PC-9 (cell line): ENCODE measurements at regions not wholly inside any gene's neighbourhood (a gene's known extent, or its start where the extent isn't known, plus 50 kb on each side); places are given as distances from the start of the nearest gene placed in this dataset.
"Not testable (repeated sequence)": the region's sequence is repeated elsewhere in the genome, so short reads cannot be mapped to it uniquely, and the experiment has no call there.

ENCODE experiments used
- BruUV-seq: library from RNA; stranded (reverse); fragments of 400-500 nt; replicated peaks from 2 replicates; lab custom pipeline; 2021; lab: Mats Ljungman, UMichigan
- CTCF ChIA-PET: fragments of 300-600 bp; sonication (Branson Sonifier 250); formaldehyde crosslinking; loops from one replicate; lab custom pipeline; 2022; ENCODE audit warnings: antibody characterized with exemption; lab: Charles Lee
- POLR2A ChIA-PET: fragments of 300-600 bp; sonication (Branson Sonifier 250); formaldehyde crosslinking; loops from one replicate; lab custom pipeline; 2022; ENCODE audit warnings: antibody characterized with exemption; ENCODE audit not compliant: unreplicated experiment; lab: Charles Lee
- DNase-seq, 2 experiments: peaks; one replicate each; pipeline versions ENCODE4 v3.0.0 to v3.0.0-alpha.2; 2015 to 2022; ENCODE audit warnings: mixed read lengths in 1 of 2
- H2AFZ ChIP-seq: fragments of 200-600 bp; sonication (generic); 2 replicates; pipeline ENCODE4 v1.8.1; 2017; ENCODE audit warnings: antibody characterized with exemption
- H3F3A ChIP-seq: fragments of 200-600 bp; sonication (generic); 2 replicates; pipeline ENCODE4 v1.8.1; 2017; ENCODE audit warnings: antibody characterized with exemption, mild to moderate bottlenecking, low read depth; ENCODE audit not compliant: insufficient read depth
- H3K27ac ChIP-seq: fragments of 200-600 bp; sonication (generic); 2 replicates; pipeline ENCODE4 v1.6.1; 2016; ENCODE audit warnings: mixed run types
- H3K27me3 ChIP-seq: fragments of 200-600 bp; sonication (generic); 2 replicates; pipeline ENCODE4 v1.6.1; 2016; ENCODE audit warnings: low read depth, mixed run types; ENCODE audit not compliant: insufficient read depth
- H3K36me3 ChIP-seq: fragments of 200-600 bp; sonication (generic); 2 replicates; pipeline ENCODE4 v1.6.1; 2016; ENCODE audit warnings: low read depth, mixed run types
- H3K4me1 ChIP-seq: fragments of 200-600 bp; sonication (generic); replicated peaks from 2 replicates; pipeline ENCODE4 v1.6.1; 2016; ENCODE audit warnings: mixed run types; ENCODE audit not compliant: insufficient read depth
- H3K4me2 ChIP-seq: fragments of 200-600 bp; sonication (generic); 2 replicates; pipeline ENCODE4 v1.6.1; 2017; ENCODE audit warnings: mixed run types
- H3K4me3 ChIP-seq: fragments of 200-600 bp; sonication (generic); 2 replicates; pipeline ENCODE4 v1.6.1; 2016; ENCODE audit warnings: mixed run types
- H3K79me2 ChIP-seq: fragments of 200-600 bp; sonication (generic); 2 replicates; pipeline ENCODE4 v1.6.1; 2017; ENCODE audit warnings: low read depth, mixed run types
- H3K9me2 ChIP-seq: fragments of 200-600 bp; sonication (generic); 2 replicates; pipeline ENCODE4 v1.8.1; 2017; ENCODE audit warnings: mild to moderate bottlenecking; ENCODE audit not compliant: insufficient read depth
- H3K9me3 ChIP-seq: fragments of 200-600 bp; sonication (generic); 2 replicates; pipeline ENCODE4 v1.8.1; 2016; ENCODE audit warnings: low read depth; ENCODE audit not compliant: insufficient read depth
- H4K20me1 ChIP-seq: fragments of 200-600 bp; sonication (generic); 2 replicates; pipeline ENCODE4 v1.8.1; 2017; ENCODE audit not compliant: insufficient read depth
- EZH2 ChIP-seq: fragments of 200-600 bp; sonication (generic); IDR thresholded peaks from 2 replicates; pipeline ENCODE4 v1.8.0; 2017; ENCODE audit warnings: antibody characterized with exemption, low read depth
- intact Hi-C: fragments of 100-400 bp; cut with micrococcal nuclease; formaldehyde crosslinking; loops from one replicate; pipeline ENCODE4 v1.10.0; 2022; ENCODE audit not compliant: unreplicated experiment
- TF ChIP-seq, protein P1 (sequence below): fragments of 200-600 bp; sonication (generic); conservative IDR thresholded peaks from 2 replicates; pipeline ENCODE4 v1.6.1; 2017; ENCODE audit warnings: mixed run types, antibody characterized with exemption, mild to moderate bottlenecking, moderate library complexity

DNA sequence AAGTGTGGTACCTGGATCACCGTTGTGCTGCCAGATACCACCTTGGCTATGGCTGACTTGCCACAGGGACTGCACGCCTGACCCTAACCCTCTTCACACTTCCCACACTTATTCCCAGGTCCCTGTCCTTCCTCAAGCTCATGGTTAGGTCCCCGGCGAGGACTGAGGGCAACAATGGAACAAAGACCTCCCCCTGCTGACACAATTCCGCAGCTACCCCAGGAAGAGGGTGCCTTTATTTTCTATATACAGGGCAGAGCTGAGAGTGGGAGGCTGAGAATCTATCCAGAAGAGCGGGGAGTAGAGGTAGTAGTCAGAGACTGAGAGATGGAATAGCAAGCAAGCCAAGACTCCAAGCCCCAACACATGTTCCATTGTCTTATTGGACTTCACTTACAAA is 118.1 kb upstream of the SEM1 start:
- Histone ChIP-seq H3K27ac (no peak overlapping the region), H3K9me3 (no peaks in the 10 kb centered on the region; the same call in 1 of the 2 replicates), H3K4me1 (peaks cover 7% of the 10 kb centered on the region), H3K79me2 (no peaks in the 10 kb centered on the region), H3K9me2 (no peaks in the 10 kb centered on the region), H3F3A (no peaks in the 10 kb centered on the region), H3K4me2 (no peak overlapping the region), H3K27me3 (no peaks in the 10 kb centered on the region), H4K20me1 (no peaks in the 10 kb centered on the region), H3K36me3 (no peaks in the 10 kb centered on the region), H2AFZ (no peak overlapping the region), H3K4me3 (no peak overlapping the region)
- no peak for DNase-seq
- intact Hi-C loops = no loop called here
- POLR2A ChIA-PET = no interaction called here
- BruUV-seq = no TSS peak
- TF ChIP-seq, protein P1, sequence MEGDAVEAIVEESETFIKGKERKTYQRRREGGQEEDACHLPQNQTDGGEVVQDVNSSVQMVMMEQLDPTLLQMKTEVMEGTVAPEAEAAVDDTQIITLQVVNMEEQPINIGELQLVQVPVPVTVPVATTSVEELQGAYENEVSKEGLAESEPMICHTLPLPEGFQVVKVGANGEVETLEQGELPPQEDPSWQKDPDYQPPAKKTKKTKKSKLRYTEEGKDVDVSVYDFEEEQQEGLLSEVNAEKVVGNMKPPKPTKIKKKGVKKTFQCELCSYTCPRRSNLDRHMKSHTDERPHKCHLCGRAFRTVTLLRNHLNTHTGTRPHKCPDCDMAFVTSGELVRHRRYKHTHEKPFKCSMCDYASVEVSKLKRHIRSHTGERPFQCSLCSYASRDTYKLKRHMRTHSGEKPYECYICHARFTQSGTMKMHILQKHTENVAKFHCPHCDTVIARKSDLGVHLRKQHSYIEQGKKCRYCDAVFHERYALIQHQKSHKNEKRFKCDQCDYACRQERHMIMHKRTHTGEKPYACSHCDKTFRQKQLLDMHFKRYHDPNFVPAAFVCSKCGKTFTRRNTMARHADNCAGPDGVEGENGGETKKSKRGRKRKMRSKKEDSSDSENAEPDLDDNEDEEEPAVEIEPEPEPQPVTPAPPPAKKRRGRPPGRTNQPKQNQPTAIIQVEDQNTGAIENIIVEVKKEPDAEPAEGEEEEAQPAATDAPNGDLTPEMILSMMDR = no peak
- no peak for TF ChIP-seq EZH2
- CTCF ChIA-PET = no interaction called here

DNA sequence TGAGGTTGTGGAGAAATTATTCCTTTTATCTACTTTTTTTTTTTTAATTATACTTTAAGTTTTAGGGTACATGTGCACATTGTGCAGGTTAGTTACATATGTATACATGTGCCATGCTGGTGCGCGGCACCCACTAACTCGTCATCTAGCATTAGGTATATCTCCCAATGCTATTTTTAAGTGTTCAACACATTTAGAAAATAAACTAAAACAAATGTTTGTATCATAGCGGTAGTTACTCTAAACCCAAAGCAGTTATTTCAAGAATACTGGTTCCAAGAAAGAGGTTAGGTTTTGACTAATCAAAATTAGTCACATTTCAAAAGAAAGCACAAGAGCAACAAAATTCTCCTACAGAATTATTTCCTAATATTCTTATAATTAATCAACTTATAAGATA is 119.5 kb upstream of the SEM1 start:
- H3K9me2 ChIP-seq, CTCF ChIA-PET, POLR2A ChIA-PET: not testable (repeated sequence)

DNA sequence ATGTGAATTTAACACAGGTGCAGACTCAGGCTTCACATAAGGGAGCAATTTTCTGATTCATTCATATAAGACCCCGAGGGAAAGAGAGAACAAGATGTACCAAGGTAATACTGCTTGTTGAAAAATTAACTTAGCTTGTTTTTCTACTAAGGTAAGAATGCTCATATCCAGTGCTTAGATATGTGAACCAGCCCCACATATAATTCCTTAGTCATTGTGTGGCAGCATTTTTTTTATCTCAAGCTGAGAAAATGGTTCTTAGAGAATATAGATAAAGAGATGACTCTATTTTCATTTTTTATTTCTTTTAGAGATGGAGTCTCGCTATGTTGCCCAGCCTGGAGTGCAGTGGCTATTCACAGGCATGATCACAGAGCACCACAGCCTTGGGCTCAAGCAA is 121.8 kb upstream of the SEM1 start:
- intact Hi-C loops = no loop called here

More for the DNA sequence above, 119.5 kb upstream of the SEM1 start:
- BruUV-seq, H3K4me2 ChIP-seq, H3K27me3 ChIP-seq, intact Hi-C loops, H3K4me1 ChIP-seq, H4K20me1 ChIP-seq, H3K27ac ChIP-seq, H2AFZ ChIP-seq, H3K4me3 ChIP-seq, H3F3A ChIP-seq, H3K36me3 ChIP-seq, H3K9me3 ChIP-seq, H3K79me2 ChIP-seq, DNase-seq: not testable (repeated sequence)

More for the DNA sequence above, 121.8 kb upstream of the SEM1 start:
- no peak overlapping the region for H2AFZ ChIP-seq
- H3K36me3 ChIP-seq = no peaks in the 10 kb centered on the region
- ChIA-PET POLR2A (no interaction called here), CTCF (no interaction called here)
- peaks cover 1% of the 10 kb centered on the region for H3K4me1 ChIP-seq
- H3K9me3 ChIP-seq = no peaks in the 10 kb centered on the region; the same call in 1 of the 2 replicates
- no peak for DNase-seq
- H3K4me2 ChIP-seq = no peak overlapping the region
- no peaks in the 10 kb centered on the region for H3K9me2 ChIP-seq
- H3K79me2 ChIP-seq = no peaks in the 10 kb centered on the region
- BruUV-seq = no TSS peak
- no peaks in the 10 kb centered on the region for H3K27me3 ChIP-seq
- no peaks in the 10 kb centered on the region for H4K20me1 ChIP-seq
- no peak overlapping the region for H3K4me3 ChIP-seq
- H3K27ac ChIP-seq = no peak overlapping the region
- TF ChIP-seq EZH2 = no peak
- TF ChIP-seq, protein P1 = no peak
- no peaks in the 10 kb centered on the region for H3F3A ChIP-seq
